ENCODE measurements at regions not wholly inside any gene's neighbourhood (a gene's known extent, or its start where the extent isn't known, plus 50 kb on each side); places are given as distances from the start of the nearest gene placed in this dataset.
"Not testable (repeated sequence)": the region's sequence is repeated elsewhere in the genome, so short reads cannot be mapped to it uniquely, and the experiment has no call there.

DNA sequence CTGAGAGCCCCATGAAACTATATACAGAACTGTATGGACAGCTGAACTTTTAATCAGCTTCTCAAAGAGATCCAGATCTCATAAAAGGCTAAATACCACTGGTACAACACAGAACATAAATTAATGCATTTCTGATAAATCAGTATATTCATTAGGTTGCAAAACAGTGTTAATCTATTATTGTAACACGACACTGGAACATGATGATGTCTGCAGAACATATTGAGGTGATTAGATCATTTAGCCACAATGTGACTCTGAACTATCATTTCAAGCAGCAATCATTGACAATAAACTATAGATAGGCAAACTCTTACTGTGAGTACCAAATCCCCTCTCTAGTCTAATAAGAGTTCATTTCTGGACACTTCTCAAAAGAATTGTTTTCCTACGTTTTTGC is 50.3 kb downstream of the GASK1B start:
- peak; percentile 20 for DNase-seq (ENCODE audit: low read depth)
- no peak overlapping the region for H3K4me3 ChIP-seq (ENCODE audit: low read length)
- TF ChIP-seq, protein P1, sequence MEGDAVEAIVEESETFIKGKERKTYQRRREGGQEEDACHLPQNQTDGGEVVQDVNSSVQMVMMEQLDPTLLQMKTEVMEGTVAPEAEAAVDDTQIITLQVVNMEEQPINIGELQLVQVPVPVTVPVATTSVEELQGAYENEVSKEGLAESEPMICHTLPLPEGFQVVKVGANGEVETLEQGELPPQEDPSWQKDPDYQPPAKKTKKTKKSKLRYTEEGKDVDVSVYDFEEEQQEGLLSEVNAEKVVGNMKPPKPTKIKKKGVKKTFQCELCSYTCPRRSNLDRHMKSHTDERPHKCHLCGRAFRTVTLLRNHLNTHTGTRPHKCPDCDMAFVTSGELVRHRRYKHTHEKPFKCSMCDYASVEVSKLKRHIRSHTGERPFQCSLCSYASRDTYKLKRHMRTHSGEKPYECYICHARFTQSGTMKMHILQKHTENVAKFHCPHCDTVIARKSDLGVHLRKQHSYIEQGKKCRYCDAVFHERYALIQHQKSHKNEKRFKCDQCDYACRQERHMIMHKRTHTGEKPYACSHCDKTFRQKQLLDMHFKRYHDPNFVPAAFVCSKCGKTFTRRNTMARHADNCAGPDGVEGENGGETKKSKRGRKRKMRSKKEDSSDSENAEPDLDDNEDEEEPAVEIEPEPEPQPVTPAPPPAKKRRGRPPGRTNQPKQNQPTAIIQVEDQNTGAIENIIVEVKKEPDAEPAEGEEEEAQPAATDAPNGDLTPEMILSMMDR (IDR thresholded peaks at IDR 0.05; ENCODE audit: insufficient read depth, low read depth, low read length, missing control alignments) = no peak

DNA sequence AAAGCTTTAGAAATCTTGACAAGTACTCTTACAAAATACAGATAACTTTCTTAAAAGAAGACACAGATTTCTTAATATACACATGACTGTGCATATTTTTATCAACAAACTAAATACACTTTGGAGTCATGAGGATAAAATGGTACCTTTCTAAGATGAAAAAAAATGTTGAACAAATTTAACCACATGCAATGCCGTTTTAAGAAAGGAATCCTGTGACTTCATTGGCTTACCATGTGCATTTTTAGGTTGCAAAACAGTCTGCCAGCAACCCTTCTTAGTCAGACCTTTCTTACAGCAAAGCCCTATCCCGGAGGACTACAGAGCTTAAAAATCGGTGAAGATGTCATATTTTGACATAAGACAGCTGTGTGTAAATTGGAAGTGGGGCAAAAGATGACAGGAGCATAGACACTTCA is 51.7 kb downstream of the GASK1B start:
- TF ChIP-seq, protein P1 (IDR thresholded peaks at IDR 0.05; ENCODE audit: insufficient read depth, low read depth, low read length, missing control alignments) = no peak
- no peak overlapping the region for H3K4me3 ChIP-seq (ENCODE audit: low read length)
- DNase-seq (ENCODE audit: low read depth) = peak; percentile 87

DNA sequence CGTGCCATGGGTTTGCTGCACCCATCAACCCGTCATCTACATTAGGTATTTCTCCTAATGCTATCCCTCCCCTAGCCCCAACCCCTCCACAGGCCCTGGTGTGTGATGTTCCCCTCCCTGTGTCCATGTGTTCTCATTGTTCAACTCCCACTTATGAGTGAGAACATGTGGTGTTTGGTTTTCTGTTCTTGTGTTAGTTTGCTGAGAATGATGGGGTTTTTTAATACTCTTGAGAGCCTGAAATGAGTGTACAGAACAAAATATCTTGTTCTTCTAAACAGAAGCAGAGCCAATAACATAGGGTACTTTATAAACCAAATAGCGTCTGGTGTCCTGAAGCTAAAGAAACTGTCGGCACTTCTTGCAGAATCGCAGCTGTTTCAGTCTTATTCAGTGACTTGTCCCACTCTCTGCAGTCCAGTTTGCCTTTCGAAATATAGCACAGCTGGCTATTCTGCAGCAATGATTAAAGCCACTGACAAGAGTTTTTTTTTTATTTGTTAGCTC is 52.1 kb downstream of the GASK1B start:
- DNase-seq (ENCODE audit: low read depth); H3K4me3 ChIP-seq (ENCODE audit: low read length): not testable (repeated sequence)

DNA sequence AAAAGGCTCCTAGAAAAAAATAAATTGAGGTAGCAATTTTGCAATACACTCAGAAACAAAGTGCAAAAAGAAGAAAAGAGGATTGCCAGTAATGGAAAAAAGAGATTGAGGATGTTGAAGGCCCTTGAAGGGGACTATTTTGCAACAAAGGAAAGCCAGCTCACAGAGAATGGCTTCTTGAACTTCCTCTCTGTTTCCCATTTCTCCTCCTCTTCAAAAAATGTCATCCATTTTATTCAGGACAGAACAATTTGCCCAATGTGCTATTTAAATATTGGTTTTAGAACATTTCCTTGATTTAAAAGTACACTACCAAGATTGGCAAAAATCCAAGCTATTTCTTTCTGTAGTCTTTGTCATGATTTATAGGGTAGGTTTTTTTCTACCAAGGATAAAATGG is 60.2 kb downstream of the GASK1B start:
- H3K4me3 ChIP-seq (ENCODE audit: low read length) = no peak overlapping the region
- TF ChIP-seq, protein P1 (IDR thresholded peaks at IDR 0.05; ENCODE audit: insufficient read depth, low read depth, low read length, missing control alignments) = no peak
- no peak for DNase-seq (ENCODE audit: low read depth)

DNA sequence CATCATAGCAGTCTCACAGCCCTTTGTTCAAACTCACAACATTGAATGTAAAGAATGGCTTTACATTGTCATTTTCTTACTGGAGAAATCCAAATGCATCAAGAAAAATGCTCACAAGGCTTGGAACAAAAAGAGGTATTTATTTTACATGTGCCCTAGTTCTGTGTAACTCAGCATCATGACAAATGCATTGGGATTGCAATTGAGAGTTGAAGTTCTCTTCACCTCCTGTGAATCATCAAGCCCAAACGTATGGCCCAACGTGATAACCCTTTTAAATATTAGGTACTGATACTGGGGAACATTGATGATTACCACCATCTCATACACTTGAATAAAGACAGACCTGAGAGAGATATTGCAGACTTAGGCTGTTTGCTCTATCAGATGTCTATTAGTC is 61.6 kb downstream of the GASK1B start:
- DNase-seq (ENCODE audit: low read depth) = peak; percentile 38
- TF ChIP-seq, protein P1 (IDR thresholded peaks at IDR 0.05; ENCODE audit: insufficient read depth, low read depth, low read length, missing control alignments) = no peak
- H3K4me3 ChIP-seq (ENCODE audit: low read length) = no peak overlapping the region

DNA sequence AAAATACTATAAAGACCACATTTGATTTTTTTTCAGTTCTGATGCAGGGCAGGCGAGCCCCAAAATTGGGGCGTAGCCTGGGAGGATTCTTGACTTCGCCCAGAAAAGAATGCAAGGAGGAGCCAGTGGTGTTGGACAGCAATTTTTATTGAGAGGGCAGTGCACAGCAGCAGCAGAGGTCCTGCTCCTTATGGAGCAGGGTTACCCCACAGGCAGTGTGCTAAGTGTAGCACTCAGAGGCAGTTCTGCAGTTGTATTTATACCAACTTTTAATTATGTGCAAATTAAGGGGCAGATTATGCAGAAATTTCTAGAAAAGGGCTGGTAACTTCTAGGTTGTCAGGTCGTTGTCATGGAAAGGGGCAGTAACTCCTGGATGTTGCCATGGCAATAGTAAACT is 69.9 kb downstream of the GASK1B start:
- TF ChIP-seq, protein P1 (IDR thresholded peaks at IDR 0.05; ENCODE audit: insufficient read depth, low read depth, low read length, missing control alignments) = no peak
- no peak overlapping the region for H3K4me3 ChIP-seq (ENCODE audit: low read length)
- no peak for DNase-seq (ENCODE audit: low read depth)

DNA sequence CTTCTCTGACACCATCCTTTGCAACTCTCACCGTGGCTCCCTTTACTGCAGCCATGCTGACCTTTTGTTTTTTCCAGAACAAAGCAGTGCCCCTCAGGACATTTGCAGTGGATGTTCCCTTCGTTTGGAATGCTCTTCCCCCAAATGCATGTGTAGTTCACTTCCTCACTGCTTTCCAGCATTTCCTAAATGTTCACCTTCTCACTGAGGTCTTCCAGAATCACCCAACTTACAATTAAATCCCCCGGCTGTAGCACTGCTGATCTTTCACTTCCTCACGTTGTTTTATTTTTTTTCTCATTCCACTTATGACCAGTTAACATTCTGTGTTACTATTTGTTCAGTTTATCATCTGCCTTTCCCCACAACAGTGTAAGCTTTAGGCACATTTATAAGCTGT is 73.1 kb downstream of the GASK1B start:
- TF ChIP-seq, protein P1 (IDR thresholded peaks at IDR 0.05; ENCODE audit: insufficient read depth, low read depth, low read length, missing control alignments) = no peak

More for the DNA sequence above, 73.1 kb downstream of the GASK1B start:
- no peak overlapping the region for H3K4me3 ChIP-seq (ENCODE audit: low read length)
- no peak for DNase-seq (ENCODE audit: low read depth)
